Naive thymus-derived CD8-positive, alpha-beta T cell (primary cell): ENCODE measurements at regions not wholly inside any gene's neighbourhood (a gene's known extent, or its start where the extent isn't known, plus 50 kb on each side); places are given as distances from the start of the nearest gene placed in this dataset.

Experiments used
- ATAC-seq, 2 donors: fragments of 150-1000 bp; cut with Tn5 transposase in 1 of 2; sonication (Bioruptor Pico), chemical (Tn5 transposase) in 1 of 2; 1 replicate in 1 of 2; 2 replicates in 1 of 2; pipeline ENCODE4 v1.10.0; 2021; ENCODE audit warnings: mild to moderate bottlenecking in 2 of 2, moderate library complexity in 2 of 2
- POLR2A ChIA-PET: fragments of 350-600 bp; sonication (Branson Sonifier 250); formaldehyde crosslinking; loops from one replicate; lab custom pipeline; 2021; ENCODE audit warnings: antibody characterized with exemption; lab: Charles Lee
- DNase-seq, 10 donors: peaks; one replicate each; pipeline versions ENCODE4 v3.0.0 to v3.0.0-alpha.2; 2020 to 2022
- H3K27ac Mint-ChIP-seq, 10 donors: one replicate each; pipeline ENCODE4 v1.8.0; 2020 to 2022; ENCODE audit warnings: mild to moderate bottlenecking in 10 of 10, mixed read lengths in 10 of 10, moderate library complexity in 4 of 10, inconsistent platforms in 1 of 10
- H3K27me3 Mint-ChIP-seq, 5 donors: one replicate each; pipeline ENCODE4 v1.8.0; 2021 to 2022; ENCODE audit warnings: mixed read lengths in 5 of 5
- H3K36me3 Mint-ChIP-seq, 3 donors: one replicate each; pipeline ENCODE4 v1.8.0; 2020 to 2022; ENCODE audit warnings: mixed read lengths in 3 of 3, mild to moderate bottlenecking in 2 of 3, inconsistent platforms in 1 of 3
- H3K4me1 Mint-ChIP-seq, 4 donors: one replicate each; pipeline ENCODE4 v1.8.0; 2021 to 2022; ENCODE audit warnings: mixed read lengths in 4 of 4
- H3K4me3 Mint-ChIP-seq, 10 donors: one replicate each; pipeline ENCODE4 v1.8.0; 2020 to 2022; ENCODE audit warnings: mild to moderate bottlenecking in 10 of 10, mixed read lengths in 10 of 10, moderate library complexity in 6 of 10, inconsistent platforms in 1 of 10
- H3K9me3 Mint-ChIP-seq, 9 donors: one replicate each; pipeline ENCODE4 v1.8.0; 2020 to 2022; ENCODE audit warnings: mixed read lengths in 9 of 9, mild to moderate bottlenecking in 3 of 9, inconsistent platforms in 1 of 9, moderate library complexity in 1 of 9

GRCh38 chr2:200252265-200253067 is 54.0 kb upstream of the SPATS2L start:
- DNase-seq (no peak), ATAC-seq (no peak)
- H3K4me1 Mint-ChIP-seq = no peaks in the 10 kb centered on the region
- H3K4me3 Mint-ChIP-seq = no peak overlapping the region
- POLR2A ChIA-PET = no interaction called here
- H3K36me3 Mint-ChIP-seq = no peaks in the 10 kb centered on the region
- H3K9me3 Mint-ChIP-seq = peaks cover 0 to 2% (median 0%) of the 10 kb centered on the region in 9 donors
- H3K27ac Mint-ChIP-seq = no peak overlapping the region
- peaks cover 0 to 27% (median 12%) of the 10 kb centered on the region in 5 donors for H3K27me3 Mint-ChIP-seq

DNA sequence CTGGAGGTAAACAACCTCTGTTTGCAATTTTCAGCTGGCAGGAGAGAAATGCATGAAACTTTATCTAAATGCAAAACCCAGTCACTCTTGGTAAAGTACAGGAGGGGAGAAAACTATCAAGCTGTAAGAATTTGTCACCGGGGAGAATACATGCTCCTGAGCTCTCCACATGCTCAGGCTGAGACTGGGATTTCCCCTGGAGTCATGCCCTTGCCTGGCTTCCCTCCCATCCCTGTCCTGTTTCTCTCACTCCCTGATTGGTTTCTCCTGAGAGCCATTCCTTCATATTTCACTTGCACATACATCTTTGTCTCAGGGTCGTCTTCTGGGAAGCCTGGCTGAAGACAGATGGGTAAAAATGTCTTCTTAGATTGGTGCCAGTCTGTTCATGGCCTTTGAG is 52.9 kb upstream of the SPATS2L start:
- no peak overlapping the region for H3K4me3 Mint-ChIP-seq
- H3K36me3 Mint-ChIP-seq = no peaks in the 10 kb centered on the region
- no peak for DNase-seq
- H3K27me3 Mint-ChIP-seq = peaks cover 0 to 24% (median 12%) of the 10 kb centered on the region in 5 donors
- no peaks in the 10 kb centered on the region for H3K4me1 Mint-ChIP-seq
- peaks cover 0 to 2% (median 0%) of the 10 kb centered on the region in 9 donors for H3K9me3 Mint-ChIP-seq
- POLR2A ChIA-PET = no interaction called here
- no peak for ATAC-seq
- H3K27ac Mint-ChIP-seq = no peak overlapping the region

GRCh38 chr2:200254773-200255172 is 51.7 kb upstream of the SPATS2L start:
- H3K4me3 Mint-ChIP-seq = no peak overlapping the region
- DNase-seq (no peak), ATAC-seq (no peak)
- no peak overlapping the region for H3K27ac Mint-ChIP-seq
- POLR2A ChIA-PET = no interaction called here
- peaks cover 2 to 24% (median 14%) of the 10 kb centered on the region in 5 donors for H3K27me3 Mint-ChIP-seq
- H3K36me3 Mint-ChIP-seq = no peaks in the 10 kb centered on the region
- peaks cover 0 to 2% (median 0%) of the 10 kb centered on the region in 9 donors for H3K9me3 Mint-ChIP-seq
- H3K4me1 Mint-ChIP-seq = no peaks in the 10 kb centered on the region

GRCh38 chr2:200255549-200255948 is 50.9 kb upstream of the SPATS2L start:
- H3K36me3 Mint-ChIP-seq = no peaks in the 10 kb centered on the region
- H3K9me3 Mint-ChIP-seq = peaks cover 0 to 2% (median 0%) of the 10 kb centered on the region in 9 donors
- DNase-seq = no peak
- no peak for ATAC-seq
- H3K27me3 Mint-ChIP-seq = peaks cover 2 to 24% (median 17%) of the 10 kb centered on the region in 5 donors
- H3K27ac Mint-ChIP-seq = no peak overlapping the region
- H3K4me1 Mint-ChIP-seq = no peaks in the 10 kb centered on the region
- no peak overlapping the region for H3K4me3 Mint-ChIP-seq
- POLR2A ChIA-PET = no interaction called here
